Omental fat pad (tissue), 3 donors: ENCODE measurements at regions not wholly inside any gene's neighbourhood (a gene's known extent, or its start where the extent isn't known, plus 50 kb on each side); places are given as distances from the start of the nearest gene placed in this dataset.
"Not testable (repeated sequence)": the region's sequence is repeated elsewhere in the genome, so short reads cannot be mapped to it uniquely, and the experiment has no call there.

Experiments
- ATAC-seq: fragments of 150-250 bp; one replicate; pipeline ENCODE4 v1.9.1; 2016; ENCODE audit warnings: mild to moderate bottlenecking, moderate library complexity; ENCODE audit not compliant: low FRiP score
- DNase-seq: peaks from one replicate; pipeline ENCODE4 v3.0.0-alpha.2; 2019; ENCODE audit warnings: low spot score
- TF ChIP-seq, protein P1 (sequence below), 3 donors: fragments of 450-650 bp; IDR thresholded peaks; one replicate each; pipeline ENCODE4 v1.5.1; 2016 to 2017; ENCODE audit warnings: antibody characterized with exemption in 3 of 3, mild to moderate bottlenecking in 3 of 3, moderate library complexity in 2 of 3

DNA sequence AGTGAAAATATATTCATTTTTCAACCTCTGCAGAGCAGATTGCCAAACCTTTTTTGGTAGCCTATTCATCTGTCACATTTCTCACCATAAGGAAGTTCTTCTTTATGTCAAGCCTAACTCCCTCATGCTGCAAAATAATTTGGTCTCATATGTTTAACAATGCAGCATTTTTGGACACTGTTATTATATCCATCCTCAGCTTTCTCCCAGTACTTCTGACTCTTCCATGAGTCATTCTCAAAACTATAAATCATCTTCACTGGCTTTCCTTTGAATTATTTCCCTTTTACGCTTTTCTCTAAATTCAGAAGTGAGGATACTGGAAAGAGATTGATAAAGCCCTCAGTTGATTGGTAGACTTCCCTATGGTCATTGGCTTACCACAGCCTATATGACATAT lies 192.2 kb downstream of the TPBG start:
- TF ChIP-seq, protein P1, sequence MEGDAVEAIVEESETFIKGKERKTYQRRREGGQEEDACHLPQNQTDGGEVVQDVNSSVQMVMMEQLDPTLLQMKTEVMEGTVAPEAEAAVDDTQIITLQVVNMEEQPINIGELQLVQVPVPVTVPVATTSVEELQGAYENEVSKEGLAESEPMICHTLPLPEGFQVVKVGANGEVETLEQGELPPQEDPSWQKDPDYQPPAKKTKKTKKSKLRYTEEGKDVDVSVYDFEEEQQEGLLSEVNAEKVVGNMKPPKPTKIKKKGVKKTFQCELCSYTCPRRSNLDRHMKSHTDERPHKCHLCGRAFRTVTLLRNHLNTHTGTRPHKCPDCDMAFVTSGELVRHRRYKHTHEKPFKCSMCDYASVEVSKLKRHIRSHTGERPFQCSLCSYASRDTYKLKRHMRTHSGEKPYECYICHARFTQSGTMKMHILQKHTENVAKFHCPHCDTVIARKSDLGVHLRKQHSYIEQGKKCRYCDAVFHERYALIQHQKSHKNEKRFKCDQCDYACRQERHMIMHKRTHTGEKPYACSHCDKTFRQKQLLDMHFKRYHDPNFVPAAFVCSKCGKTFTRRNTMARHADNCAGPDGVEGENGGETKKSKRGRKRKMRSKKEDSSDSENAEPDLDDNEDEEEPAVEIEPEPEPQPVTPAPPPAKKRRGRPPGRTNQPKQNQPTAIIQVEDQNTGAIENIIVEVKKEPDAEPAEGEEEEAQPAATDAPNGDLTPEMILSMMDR (IDR thresholded peaks at IDR 0.05) = no peak
- no peak for DNase-seq
- no peak for ATAC-seq

DNA sequence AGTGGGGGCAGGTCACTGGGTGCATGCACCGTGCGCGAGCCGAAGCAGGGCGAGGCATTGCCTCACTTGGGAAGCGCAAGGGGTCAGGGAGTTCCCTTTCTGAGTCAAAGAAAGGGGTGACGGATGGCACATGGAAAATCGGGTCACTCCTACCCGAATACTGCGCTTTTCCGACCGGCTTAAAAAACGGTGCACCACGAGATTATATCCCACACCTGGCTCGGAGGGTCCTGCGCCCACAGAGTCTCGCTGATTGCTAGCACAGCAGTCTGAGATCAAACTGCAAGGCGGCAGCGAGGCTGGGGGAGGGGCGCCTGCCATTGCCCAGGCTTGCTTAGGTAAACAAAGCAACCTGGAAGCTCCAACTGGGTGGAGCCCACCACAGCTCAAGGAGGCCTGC lies 194.9 kb downstream of the TPBG start:
- ATAC-seq, DNase-seq: not testable (repeated sequence)

DNA sequence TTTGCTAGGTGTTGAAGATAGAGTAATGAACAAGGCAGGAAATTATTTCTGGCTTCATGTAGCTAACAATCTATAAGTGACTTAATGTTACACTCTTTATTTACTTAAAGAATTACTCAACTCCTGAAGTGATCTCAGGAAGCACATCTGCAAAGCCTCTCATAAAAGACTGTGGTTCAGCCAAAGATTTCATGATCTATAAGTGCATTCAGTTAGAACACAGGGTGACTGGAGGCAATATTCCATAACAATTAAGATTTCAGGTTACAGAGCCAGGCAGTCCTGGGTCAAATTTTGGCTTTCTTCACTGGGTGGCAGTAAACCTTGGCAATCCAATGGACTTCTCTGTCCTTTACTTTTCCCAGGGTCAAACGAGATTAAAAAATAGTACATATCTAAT lies 204.0 kb downstream of the TPBG start:
- TF ChIP-seq, protein P1 (IDR thresholded peaks at IDR 0.05) = no peak
- ATAC-seq (no peak), DNase-seq (no peak)

DNA sequence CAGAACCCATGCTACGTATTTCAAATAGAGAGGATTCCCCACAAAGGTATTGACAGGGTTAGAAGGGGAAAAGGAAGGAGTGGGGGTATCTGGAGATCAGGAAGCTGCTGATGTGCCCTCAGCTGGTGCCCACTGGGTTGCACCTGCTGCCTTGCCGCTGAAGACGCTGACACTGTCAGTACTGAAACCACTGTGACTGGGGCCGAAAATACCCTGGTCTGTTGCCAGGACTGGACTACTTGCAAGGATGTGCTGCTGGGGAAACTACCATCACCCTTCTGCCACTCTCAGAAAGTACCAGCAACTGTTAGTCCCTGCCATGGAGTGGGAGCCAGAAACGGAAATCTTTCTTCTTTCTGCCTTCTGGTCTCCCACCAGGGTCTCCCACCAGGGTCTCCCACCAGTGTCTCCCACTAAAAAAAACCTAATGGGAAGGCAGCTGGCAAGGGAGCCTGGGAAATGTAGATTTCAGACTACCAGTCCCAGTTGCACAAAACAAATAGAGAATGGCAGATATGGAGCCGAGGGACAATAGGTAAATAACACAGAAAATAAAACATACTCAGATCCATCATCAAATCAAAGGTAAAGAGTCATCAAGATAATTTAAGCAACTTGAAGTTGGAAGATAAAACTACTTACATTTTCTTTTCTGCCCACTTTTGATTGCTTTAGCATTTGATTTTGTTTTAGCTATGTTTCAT lies 204.8 kb downstream of the TPBG start:
- ATAC-seq (no peak), DNase-seq (no peak)
- TF ChIP-seq, protein P1 (IDR thresholded peaks at IDR 0.05) = no peak

DNA sequence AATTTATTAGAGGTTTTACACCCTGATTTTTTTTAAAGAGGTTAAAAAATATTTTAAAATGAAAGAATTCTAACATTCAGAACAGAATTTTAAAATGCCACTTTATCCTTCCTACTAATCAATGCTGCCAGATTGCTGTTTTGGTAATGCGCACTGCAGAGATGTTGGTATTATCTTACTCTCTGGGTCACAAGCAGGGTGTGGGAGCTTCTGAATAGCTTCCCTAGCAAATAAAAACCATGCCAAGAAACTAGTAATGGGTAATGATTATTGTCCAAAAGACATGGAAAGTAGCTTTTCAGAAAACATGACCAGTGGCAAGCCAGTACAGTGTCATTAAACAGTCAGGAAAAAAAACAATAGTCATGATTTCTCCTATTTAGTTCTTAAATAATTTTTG lies 205.4 kb downstream of the TPBG start:
- DNase-seq = no peak
- ATAC-seq = no peak
- TF ChIP-seq, protein P1 (IDR thresholded peaks at IDR 0.05) = no peak

DNA sequence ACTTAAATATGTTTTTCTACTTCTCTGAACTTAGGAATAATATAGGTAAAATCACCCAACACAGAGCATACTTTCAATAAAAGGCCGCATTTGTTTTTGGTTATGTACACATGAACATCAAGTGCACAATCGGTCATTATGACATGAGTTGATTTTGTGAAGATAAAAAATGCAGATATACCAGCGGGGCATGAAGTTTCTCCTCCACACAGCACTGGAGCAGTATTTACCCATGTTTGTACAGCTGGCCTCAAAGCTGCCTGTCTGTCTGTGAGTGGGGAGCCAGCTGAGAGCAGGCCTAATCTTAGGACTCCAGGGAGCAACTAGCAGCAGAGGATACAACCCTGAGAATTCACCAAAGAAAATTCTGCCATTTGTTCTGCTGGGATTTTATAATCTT lies 206.5 kb downstream of the TPBG start:
- no peak for DNase-seq
- ATAC-seq = no peak

DNA sequence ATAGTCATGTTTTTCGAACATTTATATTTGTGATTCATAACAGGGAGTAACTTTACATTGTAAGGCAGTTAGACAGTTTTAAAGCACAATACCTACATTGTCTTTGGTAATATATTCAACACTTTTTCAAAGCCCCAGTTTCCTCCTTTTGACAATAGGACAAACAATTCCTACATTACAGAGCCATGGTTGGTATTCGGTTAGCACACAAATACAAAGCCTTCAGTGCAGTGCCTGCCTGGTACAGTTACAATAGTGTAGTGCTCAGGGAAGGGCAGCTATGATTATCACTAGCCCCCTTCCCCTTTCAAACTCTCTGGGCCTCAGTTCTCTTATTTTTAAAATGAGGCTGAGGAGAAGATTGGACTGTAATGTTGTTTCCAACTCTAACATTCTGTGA lies 207.8 kb downstream of the TPBG start:
- DNase-seq (no peak), ATAC-seq (no peak)
- TF ChIP-seq, protein P1 (IDR thresholded peaks at IDR 0.05) = no peak

More for the DNA sequence above, 206.5 kb downstream of the TPBG start:
- TF ChIP-seq, protein P1 (IDR thresholded peaks at IDR 0.05) = no peak
